ENCODE measurements at regions not wholly inside any gene's neighbourhood (a gene's known extent, or its start where the extent isn't known, plus 50 kb on each side); places are given as distances from the start of the nearest gene placed in this dataset.
"Not testable (repeated sequence)": the region's sequence is repeated elsewhere in the genome, so short reads cannot be mapped to it uniquely, and the experiment has no call there.

DNA sequence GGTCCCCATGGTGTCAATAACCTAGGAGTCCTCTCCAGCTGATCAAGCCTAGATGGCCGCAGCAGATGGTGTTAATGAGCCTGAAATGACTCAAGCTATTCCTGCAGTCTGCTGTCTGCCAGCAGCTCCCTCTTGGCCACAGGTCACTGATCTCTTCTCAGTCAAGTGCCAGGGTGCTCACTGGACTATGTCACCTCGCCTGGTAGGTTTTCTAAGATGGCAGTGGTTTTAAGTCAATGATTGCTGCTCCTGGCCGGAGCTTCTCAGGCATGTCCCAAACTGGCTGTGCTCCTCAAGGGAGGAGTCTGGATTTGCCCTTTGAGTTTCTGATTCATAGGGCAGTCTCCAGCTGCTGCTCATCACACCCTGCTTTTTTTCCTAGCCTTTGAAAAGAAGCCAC is 58.6 kb upstream of the SHISA6 start:
- no peak for DNase-seq (ENCODE audit: low read depth)
- H3K4me3 ChIP-seq (ENCODE audit: low read depth, low read length): no peak overlapping the region
- TF ChIP-seq, protein P1, sequence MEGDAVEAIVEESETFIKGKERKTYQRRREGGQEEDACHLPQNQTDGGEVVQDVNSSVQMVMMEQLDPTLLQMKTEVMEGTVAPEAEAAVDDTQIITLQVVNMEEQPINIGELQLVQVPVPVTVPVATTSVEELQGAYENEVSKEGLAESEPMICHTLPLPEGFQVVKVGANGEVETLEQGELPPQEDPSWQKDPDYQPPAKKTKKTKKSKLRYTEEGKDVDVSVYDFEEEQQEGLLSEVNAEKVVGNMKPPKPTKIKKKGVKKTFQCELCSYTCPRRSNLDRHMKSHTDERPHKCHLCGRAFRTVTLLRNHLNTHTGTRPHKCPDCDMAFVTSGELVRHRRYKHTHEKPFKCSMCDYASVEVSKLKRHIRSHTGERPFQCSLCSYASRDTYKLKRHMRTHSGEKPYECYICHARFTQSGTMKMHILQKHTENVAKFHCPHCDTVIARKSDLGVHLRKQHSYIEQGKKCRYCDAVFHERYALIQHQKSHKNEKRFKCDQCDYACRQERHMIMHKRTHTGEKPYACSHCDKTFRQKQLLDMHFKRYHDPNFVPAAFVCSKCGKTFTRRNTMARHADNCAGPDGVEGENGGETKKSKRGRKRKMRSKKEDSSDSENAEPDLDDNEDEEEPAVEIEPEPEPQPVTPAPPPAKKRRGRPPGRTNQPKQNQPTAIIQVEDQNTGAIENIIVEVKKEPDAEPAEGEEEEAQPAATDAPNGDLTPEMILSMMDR (conservative IDR thresholded peaks at IDR 0.05; ENCODE audit: low read depth, low read length): no peak

- TF ChIP-seq, protein P1 (conservative IDR thresholded peaks at IDR 0.05; ENCODE audit: low read depth, low read length): no peak
- no peak overlapping the region for H3K4me3 ChIP-seq (ENCODE audit: low read depth, low read length)
- no peak for DNase-seq (ENCODE audit: low read depth)
Observed at GRCh38 chr17:11178581-11178980, 62.4 kb upstream of the SHISA6 start.

- H3K4me3 ChIP-seq (ENCODE audit: low read depth, low read length): no peak overlapping the region
- TF ChIP-seq, protein P1 (conservative IDR thresholded peaks at IDR 0.05; ENCODE audit: low read depth, low read length): no peak
- no peak for DNase-seq (ENCODE audit: low read depth)
Observed at GRCh38 chr17:11177340-11177739, 63.7 kb upstream of the SHISA6 start.

GRCh38 chr17:11176549-11176948 is 64.5 kb upstream of the SHISA6 start:
- TF ChIP-seq, protein P1 (conservative IDR thresholded peaks at IDR 0.05; ENCODE audit: low read depth, low read length): no peak
- DNase-seq (ENCODE audit: low read depth): no peak
- no peak overlapping the region for H3K4me3 ChIP-seq (ENCODE audit: low read depth, low read length)

DNA sequence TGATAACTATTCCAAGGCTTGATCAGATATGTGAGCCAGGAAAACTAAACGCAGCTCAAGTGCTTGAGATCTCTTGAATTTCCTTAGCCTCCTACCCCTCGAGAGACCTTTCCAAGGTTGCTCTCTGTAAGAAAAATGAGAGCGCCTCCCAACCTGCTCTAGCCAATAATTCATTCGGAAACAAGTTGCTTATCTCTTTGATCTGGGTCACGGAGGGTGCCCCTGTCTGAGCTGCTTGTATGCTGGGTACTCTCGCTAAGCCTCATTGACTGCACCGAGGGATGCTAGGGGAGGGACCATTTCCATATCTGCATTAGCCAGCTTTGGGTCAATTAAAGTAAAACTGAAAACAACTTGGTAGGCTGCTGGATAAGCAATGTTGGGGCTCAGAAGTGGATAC is 70.1 kb upstream of the SHISA6 start:
- no peak overlapping the region for H3K4me3 ChIP-seq (ENCODE audit: low read depth, low read length)
- DNase-seq (ENCODE audit: low read depth): no peak
- TF ChIP-seq, protein P1 (conservative IDR thresholded peaks at IDR 0.05; ENCODE audit: low read depth, low read length): no peak

- DNase-seq (ENCODE audit: low read depth): no peak
- TF ChIP-seq, protein P1 (conservative IDR thresholded peaks at IDR 0.05; ENCODE audit: low read depth, low read length): no peak
- no peak overlapping the region for H3K4me3 ChIP-seq (ENCODE audit: low read depth, low read length)
Observed at GRCh38 chr17:11151818-11152425, 89.1 kb upstream of the SHISA6 start.

DNA sequence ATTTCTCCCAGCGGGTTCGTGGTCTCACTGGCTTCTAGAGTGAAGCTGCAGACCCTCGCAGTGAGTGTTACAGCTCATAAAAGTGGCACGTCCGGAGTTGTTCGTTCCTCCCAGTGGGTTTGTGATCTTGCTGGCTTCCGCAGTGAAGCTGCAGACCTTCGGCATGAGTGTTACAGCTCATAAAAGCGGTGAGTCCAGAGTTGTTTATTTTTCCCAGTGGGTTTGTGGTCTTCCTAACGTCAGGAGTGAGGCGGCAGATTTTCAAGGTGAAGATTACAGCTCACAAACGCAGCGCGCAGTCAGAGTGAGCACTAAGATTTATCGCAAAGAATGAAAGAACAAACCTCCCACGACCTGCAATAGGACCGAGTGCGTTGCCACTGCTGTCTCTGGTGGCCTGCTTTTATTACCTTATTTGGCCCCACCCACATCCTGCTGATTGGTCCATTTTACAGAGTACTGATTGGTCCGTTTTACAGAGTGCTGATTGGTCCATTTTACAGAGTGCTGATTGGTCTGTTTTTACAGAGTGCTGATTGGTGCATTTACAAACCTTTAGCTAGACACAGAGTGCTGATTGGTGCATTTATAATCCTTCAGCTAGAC is 90.0 kb upstream of the SHISA6 start:
- H3K4me3 ChIP-seq (ENCODE audit: low read depth, low read length); DNase-seq (ENCODE audit: low read depth): not testable (repeated sequence)

Measured in choroid plexus epithelial cell (primary cell).